ENCODE measurements at regions not wholly inside any gene's neighbourhood (a gene's known extent, or its start where the extent isn't known, plus 50 kb on each side); places are given as distances from the start of the nearest gene placed in this dataset.

DNA sequence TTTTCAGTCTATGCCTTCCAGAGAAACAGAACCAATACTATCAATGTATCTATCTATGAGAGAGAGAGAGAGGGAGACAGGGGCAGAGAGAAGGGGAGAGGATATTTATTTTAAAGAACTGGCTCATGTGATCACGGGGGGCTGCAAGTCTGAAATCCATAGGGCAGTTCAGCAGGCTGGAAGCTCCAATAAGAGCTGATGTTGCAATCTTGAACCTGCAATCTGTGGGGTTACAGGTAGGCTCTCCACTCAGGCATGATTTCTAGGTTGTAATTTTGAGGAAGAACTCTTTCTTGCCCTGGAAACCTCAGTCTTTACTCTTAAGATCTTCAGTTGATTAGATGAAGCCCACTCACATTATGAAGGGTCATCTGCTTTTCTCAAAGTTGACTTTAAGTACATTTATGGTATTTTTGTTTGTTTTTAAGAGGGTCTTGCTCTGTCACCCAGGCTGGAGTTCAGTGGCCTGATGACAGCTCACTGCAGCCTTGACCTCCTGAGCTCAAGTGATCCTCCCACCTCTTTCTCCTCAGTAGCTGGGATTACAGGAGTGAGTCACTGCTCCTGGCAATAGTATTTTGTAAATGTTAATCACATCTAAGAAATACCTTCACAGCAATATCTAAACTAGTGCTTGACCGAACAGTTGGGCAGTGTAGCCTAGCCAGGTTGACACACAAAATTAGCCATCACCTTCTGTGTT, 376.4 kb downstream of the FGF9 start:
- TF ChIP-seq, protein P1, sequence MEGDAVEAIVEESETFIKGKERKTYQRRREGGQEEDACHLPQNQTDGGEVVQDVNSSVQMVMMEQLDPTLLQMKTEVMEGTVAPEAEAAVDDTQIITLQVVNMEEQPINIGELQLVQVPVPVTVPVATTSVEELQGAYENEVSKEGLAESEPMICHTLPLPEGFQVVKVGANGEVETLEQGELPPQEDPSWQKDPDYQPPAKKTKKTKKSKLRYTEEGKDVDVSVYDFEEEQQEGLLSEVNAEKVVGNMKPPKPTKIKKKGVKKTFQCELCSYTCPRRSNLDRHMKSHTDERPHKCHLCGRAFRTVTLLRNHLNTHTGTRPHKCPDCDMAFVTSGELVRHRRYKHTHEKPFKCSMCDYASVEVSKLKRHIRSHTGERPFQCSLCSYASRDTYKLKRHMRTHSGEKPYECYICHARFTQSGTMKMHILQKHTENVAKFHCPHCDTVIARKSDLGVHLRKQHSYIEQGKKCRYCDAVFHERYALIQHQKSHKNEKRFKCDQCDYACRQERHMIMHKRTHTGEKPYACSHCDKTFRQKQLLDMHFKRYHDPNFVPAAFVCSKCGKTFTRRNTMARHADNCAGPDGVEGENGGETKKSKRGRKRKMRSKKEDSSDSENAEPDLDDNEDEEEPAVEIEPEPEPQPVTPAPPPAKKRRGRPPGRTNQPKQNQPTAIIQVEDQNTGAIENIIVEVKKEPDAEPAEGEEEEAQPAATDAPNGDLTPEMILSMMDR (IDR thresholded peaks at IDR 0.05) = no peak
- TF ChIP-seq POLR2A (IDR thresholded peaks at IDR 0.05) (no peak), EP300 (IDR thresholded peaks at IDR 0.05) (no peak), POLR2AphosphoS5 (IDR thresholded peaks at IDR 0.05) (no peak)
